ENCODE measurements at regions not wholly inside any gene's neighbourhood (a gene's known extent, or its start where the extent isn't known, plus 50 kb on each side); places are given as distances from the start of the nearest gene placed in this dataset.

GRCh38 chr5:142386137-142387023 is 61.6 kb upstream of the SPRY4 start:
- TF ChIP-seq TEAD4 (IDR thresholded peaks at IDR 0.05) (no peak), EP300 (IDR thresholded peaks at IDR 0.05; ENCODE audit: borderline replicate concordance) (no peak), MAX (IDR thresholded peaks at IDR 0.05) (no peak)
